ENCODE measurements at regions not wholly inside any gene's neighbourhood (a gene's known extent, or its start where the extent isn't known, plus 50 kb on each side); places are given as distances from the start of the nearest gene placed in this dataset.
"Not testable (repeated sequence)": the region's sequence is repeated elsewhere in the genome, so short reads cannot be mapped to it uniquely, and the experiment has no call there.

DNA sequence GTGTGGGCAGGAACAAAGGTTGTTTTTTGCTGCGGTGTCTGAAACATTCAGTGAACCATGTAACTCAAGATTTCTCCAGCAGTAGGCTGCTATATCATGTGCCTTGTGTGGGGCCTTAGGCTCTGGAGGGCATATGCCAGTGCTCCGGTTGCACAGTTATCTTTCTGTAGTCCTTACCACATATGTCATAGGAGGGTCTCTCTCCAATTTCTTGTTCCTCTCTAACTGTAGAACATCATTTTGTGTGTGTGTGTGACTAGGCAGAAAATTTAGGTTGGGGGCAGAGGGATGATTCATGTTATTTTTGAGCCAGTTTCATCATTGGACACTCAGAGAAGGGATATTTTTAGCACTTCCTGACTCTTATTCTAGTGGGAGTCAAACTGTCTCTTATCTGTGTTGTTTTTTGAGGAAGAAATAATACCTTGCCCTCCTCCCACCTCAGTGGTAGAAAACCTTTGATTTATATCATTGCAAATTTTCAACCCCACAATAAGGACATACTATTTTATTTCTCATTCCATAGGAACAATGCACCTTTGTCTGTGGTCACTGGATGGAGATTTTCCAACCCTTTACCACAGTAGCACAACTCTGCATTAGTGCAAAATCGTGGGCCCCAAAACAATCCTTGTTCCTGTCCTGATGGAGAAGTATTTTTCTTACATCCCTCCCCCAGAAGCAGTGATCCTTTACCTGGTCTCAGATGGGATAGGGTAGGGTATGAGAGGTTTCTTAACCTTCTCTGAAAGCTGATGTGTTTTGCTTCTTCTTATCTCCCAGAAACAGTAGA, 113.9 kb downstream of the CCDC74A start:
- no peak for DNase-seq

DNA sequence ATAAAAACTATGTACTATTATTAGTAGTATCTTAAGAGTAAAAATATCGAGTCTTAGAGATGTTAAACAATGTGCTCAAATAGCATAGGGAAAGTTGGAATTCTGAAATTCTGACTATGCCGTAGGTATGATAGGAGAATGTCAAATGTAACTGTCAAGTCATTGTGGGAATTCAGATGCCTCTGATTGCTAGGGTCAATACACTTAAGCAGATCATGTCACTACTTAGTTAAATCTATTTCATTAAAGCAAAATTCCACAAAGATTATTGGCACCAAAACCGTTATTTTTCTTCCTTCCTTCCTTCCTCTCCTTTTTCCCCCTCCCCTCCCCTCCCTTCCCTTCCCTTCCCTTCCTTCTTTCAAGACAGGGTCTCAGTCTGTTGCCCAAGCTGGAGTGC, 115.5 kb downstream of the CCDC74A start:
- DNase-seq: not testable (repeated sequence)

DNA sequence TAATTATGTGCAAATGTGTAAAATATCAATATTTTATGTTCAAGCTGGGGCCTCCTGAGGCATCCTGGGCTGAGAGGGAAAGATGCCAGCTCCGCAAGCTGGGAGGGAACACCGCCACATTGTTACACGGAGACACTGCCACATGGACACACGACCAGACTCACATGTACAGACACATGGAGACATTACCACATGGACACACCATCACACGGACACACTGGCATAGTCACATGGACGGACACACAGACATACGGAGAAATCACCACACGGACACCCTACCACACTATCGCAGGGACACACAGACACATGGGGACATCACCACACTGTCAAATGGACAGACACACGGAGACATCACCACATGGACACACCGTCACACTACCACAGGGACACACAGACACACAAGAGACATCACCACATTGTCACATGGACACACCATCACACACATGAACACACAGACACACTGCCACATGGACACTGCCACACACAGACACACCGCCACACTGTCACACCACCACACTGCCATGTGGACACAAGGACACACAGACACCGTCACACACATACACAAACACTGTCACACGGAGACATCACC, 117.6 kb downstream of the CCDC74A start:
- no peak for DNase-seq

DNA sequence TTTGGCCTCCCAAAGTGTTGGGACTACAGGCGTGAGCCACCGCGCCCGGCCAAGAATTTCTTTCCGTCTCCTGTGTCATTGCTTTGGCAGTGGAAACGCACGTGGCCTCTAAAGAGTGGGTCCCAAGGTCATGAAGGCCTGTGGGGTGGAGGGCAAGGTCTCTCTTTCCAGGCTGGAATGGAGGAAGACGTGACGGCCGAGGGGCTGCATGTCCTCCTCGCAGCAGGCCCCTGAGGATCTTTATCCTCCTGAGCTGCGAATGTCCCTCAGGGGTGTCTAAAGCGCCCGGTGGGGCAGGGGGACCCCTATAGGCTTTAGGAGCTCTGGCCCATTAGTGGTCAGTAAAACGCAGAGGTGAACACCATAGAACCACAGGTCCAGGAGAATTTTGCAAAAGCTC, 118.5 kb downstream of the CCDC74A start:
- not testable (repeated sequence) for DNase-seq

DNA sequence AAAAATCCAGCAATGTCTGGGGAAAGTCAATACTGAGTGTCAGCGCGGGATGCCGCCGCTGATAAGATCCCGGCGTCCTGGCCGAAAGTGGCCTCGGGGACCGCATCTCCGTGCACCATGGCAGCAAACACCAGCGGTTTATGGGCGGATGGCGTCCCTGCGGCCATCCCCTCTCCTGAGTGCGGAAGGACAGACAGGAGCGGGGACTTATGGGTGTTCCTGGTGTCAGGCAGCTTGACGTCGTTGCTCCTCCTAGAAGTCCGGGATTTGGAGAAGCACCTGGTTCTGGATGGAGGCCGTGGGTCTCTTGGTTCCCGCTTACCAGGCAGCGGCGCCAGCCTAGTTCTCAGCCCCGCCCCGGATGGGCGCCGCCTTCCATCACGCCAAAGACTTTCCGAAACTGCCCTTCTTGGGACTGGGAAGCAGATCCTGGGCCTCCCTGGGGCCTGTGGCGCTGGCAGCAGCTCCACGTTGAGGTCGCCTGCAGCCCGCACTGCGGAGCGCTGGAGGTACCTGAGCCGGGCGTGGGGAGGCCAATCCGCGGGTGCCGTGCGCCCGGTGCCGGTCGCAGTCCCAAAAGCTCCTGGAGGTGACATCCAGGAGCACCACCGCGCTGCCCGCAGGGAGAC, 119.1 kb downstream of the CCDC74A start:
- DNase-seq: no peak

DNA sequence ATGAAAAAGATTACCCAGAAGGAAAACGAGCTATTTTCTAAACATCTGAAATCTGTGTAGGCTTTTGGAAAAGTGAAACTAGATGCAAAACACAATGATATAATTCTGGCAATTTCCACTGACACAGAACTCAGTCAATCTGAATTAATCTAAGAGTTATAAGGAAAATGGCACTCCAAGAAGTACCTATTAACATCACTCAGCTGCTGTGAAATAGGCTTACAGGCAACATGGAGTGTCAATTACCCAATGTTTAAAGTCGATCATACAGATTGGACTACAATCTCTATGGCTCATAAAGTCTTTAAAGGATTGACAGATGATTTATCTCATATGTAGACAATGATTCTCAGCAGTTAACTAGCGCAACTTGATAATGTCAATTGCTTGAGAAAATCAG, 120.9 kb downstream of the CCDC74A start:
- not testable (repeated sequence) for DNase-seq

DNA sequence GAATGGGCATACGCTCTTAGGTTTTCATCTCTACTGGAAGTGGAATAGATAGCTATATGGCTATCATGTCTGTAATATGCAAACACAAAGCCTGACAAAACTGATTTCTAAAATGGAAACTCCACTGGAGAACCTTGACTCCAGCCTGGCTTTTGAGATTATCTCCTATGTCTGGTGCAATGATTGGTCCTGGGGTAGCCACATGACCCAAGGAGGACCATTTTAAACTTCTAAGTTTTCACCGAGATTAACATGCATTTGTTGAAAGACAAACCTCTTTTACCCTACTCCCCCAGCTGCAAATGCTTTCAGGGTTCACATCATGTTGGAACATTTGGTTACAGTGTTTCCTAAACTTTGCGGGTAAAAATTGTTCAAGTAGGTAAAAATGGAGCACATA, 124.6 kb downstream of the CCDC74A start:
- DNase-seq: not testable (repeated sequence)

DNA sequence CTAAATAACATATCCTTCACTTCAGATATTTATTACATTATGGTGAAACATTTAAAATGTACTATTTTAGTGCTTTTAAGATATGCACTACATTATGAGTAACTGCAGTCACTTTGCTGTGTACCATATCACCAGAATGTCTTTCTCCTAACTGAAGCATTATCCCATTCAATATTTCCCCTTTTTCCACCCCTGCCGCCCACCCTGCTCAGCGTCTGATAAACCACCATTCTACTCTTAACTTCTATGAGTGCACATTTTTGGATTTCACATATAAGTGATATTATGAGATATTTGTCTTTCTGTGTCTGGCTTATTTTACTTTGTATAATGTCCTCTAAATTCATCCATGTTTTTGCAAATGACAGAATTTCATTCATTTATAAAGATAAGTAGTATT, 126.4 kb downstream of the CCDC74A start:
- DNase-seq: not testable (repeated sequence)

DNA sequence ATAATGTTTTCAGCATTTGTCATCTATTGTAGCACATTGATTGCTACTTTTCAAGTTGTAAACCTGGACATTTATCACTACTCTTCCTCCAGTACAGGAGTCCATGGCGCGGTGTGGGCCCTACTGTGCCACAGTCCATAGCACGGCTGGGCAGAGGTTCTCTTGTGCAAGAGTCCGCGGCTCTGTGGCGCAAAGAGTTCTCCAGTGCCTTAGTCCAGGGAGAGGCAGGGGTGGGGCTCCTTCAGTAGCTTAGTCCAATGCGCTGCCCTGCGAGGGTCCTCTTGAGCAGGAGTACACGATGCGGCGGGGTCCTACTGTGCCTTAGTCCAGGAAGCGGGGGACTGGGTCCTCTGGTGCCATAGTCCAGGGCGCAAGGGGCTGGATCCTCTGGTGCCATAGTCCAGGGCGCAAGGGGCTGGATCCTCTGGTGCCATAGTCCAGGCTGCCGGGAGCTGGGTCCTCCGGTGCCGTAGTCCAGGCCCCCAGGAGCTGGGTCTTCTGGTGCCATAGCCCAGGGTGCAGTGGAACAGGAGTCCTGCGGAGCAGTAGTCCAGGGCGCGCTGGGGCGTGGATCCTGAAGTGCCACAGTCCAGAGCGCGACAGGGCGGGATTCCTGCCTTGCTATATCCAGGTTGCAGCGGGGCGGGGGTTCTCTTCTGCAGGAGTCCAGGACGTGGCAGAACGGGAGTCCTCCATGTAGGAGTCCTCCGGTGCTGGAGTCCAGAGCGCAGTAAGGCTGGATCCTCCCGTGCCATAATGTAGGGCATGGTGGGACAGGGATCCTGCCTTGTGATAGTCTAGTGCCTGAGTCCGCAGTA, 129.3 kb downstream of the CCDC74A start:
- no peak for DNase-seq

DNA sequence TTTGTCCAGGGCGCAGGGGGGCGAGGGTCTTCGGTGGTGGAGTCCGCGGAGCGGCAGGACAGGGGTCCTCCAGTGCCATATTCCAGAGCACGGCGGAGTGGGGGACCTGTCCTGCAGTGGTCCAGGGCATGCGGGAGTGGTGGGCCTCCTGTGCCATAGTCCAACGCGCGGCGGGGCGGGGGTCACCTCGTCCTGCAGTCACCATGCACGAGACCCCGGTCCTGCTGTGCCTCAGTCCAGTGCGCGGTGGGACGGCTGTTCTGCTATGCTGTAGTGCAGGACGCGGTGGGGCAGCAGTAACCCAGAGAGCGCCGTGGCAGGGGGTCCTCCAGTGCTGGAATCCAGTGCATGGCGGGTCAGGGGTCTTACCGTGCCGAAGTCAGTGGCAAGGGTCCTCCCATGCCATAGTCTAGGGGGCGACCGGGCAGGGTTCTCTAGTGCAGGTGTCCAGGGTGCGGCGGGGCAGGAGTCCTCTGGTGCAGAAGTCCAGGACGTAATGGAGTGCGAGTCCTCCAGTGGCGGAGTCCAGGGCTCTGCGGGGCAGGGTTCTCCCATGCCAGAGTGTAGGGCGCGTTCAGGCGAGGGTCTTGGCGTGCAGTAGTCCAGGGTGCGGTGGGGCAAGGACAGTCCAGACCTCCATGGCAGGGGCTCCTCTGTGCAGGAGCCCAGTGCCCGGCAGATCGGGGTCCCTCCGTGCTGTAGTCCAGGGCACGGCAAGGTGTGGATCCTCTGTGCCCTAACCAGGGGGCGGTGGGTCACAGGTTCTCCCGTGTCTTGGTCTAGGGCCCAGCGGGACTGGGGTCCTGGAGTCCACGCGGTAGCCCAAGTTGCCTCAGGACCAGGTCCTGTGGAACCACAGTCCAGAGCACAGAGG, 130.4 kb downstream of the CCDC74A start:
- no peak for DNase-seq

DNA sequence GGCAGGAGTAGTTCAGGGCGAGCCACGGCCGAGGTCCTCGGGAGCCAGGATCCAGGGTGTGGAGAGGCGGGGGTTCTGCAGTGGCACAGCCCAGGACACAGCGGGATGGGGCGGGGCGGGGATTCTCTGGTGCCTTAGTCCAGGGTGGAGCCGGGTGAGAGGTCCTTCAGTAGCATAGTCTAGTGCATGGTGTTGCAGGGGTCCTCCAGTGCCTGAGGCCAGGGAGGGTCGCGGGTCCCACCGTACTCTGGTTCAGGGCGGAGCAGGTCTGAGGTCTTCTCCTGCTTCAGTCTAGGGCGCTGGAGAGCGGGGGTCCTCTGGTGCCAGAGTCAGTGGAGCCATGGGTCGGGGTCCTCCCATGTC, 131.1 kb downstream of the CCDC74A start:
- no peak for DNase-seq

DNA sequence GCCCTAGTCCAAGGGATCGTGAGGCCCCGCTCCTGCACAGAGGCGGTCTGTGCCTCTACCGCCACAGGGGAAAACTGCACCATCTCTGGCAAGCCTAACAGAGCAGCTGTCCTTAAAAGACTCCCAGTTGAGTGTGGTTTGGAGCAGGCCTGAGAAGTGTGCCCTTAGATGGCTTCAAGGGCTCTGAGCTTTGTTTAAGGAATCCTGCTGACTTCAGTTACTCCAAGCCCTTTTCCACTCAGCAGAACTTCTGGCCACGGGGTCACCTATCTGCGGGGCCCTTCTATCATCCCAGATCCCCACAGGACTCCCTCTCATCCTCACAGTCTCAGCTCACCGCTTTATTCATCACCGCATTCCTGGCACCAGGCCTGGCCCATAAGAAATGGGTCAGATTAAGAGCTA, 131.5 kb downstream of the CCDC74A start:
- DNase-seq: no peak

DNA sequence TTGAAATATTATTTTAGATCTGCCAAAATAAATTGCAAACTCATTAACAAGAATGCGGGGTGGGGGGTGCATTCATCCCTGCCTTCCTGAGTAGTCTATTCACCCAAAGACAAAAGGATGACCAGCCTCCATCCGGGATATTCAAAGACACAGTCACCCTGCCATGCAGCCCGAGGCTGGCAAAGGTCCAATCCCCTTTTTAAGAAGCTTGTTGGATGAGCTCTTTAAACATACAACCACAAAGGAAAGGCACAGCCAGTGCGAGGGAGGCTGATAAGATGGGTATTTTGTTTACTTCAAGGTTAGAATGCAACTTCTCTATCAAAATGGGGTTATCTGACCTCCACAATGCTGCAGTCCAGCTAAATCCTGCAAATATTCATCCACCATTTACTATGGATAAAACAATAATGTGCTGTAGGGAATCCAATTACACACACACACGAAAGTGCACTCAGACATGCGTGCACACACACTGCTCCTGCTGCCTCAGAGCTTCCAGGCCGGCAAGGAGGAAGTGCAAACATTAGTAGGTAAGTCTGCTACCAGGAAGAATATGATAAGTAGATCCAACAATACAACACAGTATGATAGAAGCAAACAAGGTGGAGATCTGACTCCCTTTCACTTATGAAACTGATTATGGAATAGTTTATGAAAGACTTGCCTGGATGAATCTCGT, 133.6 kb downstream of the CCDC74A start:
- DNase-seq: not testable (repeated sequence)

DNA sequence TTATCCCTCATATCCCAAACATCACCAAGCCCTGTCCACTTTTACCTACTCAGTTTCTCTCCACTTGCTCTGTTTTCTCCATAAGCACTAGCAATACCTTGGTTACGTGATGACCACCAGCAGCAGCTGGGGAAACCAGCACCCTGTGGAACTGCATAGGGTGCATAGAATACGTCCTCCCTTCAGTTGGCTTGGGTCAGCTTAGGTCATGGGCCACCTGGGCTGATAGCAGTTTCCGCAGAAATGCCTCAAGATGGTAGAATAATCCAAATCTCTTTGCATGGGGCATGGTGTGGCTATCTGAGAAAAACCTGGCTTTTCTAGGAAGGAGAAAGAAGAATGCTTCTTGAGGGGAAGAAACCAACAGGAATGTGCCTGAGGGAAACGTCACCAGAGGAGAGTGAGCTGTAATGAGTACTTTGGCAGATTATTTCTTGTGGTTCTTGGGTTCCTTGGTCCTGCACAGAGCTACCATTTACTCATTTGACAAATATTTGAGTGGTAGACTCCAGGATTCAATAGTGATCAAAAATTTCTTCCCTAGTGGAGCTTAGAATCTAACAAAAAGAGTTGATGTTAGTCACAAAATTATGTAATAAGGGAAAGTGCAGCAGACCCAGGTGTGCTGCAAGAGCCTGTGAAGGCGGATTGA, 134.3 kb downstream of the CCDC74A start:
- DNase-seq: not testable (repeated sequence)

DNA sequence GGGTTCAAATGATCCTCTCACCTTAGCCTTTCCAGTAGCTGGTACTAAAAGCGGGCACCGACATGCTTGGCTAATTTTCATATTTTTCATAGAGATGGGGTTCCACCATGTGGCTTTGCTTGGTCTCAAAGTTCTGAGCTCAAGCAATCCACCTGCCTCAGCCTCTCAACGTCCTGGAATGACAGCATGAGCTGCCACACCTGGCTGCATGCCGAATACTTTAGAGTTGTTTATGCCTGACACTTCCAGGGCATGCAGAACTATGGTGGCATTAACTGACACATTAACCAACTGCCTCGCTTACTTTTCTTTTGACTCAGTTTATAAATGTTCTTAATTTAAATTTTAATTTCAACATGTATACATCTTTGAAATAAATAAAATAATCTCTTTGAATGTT, 135.8 kb downstream of the CCDC74A start:
- not testable (repeated sequence) for DNase-seq

DNA sequence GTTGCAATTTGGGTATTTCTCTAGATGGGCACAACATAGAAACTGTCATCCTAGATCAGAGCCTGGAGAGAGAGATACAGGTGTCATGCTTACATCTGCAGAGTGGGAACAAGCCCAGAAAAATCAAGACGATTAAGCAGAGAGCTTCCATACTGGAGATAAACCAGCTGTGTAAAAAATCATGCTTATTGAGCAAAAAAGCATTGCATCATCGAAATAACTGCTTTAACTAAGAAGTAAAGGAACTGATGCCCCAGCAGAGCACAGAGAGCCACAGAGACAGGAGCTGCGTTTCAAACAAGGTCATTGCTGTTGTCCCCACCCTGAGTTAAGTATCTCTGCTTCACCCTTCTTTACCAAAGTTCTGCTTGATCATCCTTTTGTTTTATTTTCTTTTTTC, 138.0 kb downstream of the CCDC74A start:
- not testable (repeated sequence) for DNase-seq

DNA sequence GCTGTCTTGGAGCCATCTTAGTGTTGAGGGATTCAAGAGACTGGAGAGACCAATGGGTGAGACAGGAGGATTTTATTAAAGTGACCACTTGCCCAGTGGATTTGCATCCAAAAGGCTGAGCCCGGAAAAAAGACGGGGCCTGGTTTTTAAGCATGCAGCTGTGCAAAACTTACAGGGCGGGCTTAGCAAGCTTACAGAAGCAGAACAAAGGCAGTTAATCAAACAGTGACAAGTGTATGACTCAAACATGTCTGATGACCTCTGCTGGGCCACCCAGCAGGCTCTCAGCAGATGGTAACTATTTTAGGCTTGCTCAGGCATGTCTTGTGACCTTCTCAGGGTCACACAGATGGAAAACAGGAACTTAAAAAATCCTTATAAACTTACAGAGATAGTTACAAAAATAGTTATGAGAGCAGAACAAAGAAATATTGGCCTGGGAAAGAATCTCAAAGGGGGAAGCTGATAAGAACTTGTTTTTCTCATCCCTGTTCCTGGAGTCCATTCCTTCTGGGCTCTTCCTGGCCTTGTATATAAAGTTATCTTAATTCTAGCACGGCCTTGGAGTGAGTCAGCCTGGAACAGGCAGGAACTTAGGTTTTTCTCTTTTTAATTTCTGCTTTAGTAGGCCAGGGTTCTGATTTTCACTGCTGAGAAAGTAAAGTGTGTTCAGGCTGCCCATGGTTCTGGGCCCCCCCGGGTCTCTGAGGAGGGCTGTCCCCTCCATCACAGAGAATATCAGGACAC, 141.3 kb downstream of the CCDC74A start:
- DNase-seq: not testable (repeated sequence)

DNA sequence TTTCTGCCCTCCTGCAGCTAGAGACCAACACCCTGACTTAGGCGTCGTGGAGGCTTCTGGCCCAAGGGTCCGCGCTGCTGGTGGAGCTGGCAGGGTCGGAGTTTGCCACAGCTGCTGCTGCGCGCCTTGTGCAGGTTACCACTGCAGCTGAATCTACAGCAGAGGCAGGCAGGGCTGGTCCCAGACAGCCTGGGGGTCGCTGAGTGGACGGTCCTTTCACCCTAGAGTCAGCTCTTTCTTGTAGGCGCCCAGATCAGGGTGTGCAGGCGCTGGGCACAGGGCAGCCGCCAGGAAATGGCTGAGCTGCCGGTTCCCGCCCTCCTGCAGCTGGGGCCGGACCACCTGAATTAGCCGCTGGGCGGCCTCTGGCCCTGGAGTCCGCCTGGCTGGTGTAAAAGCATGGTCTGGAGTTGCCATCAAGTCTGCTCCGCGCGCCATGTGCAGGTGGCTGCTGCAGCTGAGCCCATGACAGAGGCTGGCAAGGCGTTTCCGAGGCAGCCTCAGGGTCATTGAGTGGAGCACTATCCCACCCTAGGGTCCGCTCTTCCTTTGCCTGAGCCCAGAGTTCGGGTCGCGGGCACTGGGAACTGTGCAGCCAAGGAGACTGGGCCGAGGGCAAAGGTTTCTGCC, 144.3 kb downstream of the CCDC74A start:
- not testable (repeated sequence) for DNase-seq

DNA sequence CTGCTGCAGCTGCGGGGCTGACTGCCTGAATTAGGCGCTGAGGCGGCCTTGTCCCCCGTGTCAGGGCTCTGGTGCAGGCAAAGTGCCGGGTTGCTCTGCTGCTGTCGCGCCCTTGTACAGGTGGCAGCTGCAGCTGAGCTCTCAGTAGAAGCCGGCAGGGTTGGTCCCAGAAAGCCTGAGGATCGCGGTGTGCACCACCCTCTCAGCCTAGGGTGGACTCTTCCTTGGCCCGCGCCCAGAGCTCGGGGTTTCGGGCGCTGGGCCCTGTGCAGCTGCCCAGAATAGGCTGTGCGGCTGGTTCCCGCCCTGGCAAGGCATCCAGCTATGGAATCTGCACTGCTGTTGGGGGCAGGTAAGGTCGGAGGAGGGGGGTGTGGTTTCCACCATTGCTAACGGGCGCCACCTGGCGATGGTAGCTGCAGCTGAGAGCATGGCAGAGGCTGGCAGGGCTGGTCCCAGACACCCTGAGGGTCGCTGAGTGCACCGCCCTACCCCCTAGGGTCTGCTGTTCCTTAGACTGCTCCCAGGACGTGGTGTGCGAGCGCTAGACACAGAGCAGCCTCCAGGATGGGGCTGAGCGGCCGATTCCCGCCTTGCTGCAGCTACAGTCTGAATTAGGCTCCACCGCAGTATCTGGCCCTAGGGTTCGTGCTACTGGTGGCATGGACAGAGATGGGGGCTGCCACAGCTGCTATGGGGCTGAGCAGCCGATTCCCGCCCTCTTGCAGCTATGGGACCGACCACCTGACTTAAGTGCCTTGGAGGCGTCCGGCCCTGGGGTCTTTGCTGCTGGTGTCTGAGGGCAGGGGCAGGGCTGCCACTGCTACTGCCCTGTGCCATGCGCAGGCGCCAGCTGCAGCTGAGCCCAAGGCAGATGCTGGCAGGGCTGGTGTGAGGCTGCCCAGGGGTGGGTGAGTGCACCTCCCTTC, 145.0 kb downstream of the CCDC74A start:
- DNase-seq: peak; percentile 67
